ENCODE measurements at regions not wholly inside any gene's neighbourhood (a gene's known extent, or its start where the extent isn't known, plus 50 kb on each side); places are given as distances from the start of the nearest gene placed in this dataset.

DNA sequence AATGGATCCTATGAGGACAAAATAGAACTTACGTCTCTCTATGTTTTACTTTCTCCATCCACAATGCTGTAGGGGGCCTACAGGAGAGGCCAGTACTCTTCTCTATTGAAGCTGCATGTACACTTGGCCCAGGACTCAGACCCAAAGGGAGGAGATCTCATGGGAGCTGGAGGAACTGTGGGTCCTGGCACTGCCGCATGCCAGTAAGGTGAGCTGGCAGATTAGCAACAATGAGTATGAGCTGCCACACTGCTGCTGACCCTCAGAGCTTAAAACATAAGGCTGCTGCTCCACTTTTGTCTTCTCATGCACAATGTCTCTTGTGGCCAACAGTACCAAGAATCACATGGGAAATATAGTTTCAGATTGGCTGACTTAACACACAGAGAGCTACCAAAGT, 57.8 kb upstream of the TBC1D5 start:
- no peak for TF ChIP-seq CTCF (conservative IDR thresholded peaks at IDR 0.05; ENCODE audit: low read depth, low read length)
- Histone ChIP-seq H3K4me2 (no peak overlapping the region), H3K4me3 (IDR thresholded peaks at IDR 0.05; ENCODE audit: insufficient read depth, low read depth, low read length) (no peak overlapping the region), H4K20me1 (ENCODE audit: insufficient read depth) (no peaks in the 10 kb centered on the region), H3K36me3 (ENCODE audit: insufficient read depth) (no peaks in the 10 kb centered on the region), H3K4me1 (ENCODE audit: low read depth, poor library complexity, severe bottlenecking) (no peaks in the 10 kb centered on the region), H2AFZ (ENCODE audit: low read depth) (no peak overlapping the region), H3K27ac (no peak overlapping the region), H3K9ac (no peak overlapping the region), H3K79me2 (ENCODE audit: insufficient read depth, low read depth) (no peaks in the 10 kb centered on the region), H3K27me3 (ENCODE audit: insufficient read depth, low read depth) (no peaks in the 10 kb centered on the region)

- H3K4me3 ChIP-seq (IDR thresholded peaks at IDR 0.05; ENCODE audit: insufficient read depth, low read depth, low read length): no peak overlapping the region
- H3K27ac ChIP-seq: no peak overlapping the region
- H4K20me1 ChIP-seq (ENCODE audit: insufficient read depth): no peaks in the 10 kb centered on the region
- H3K4me2 ChIP-seq: no peak overlapping the region
- no peak for TF ChIP-seq CTCF (conservative IDR thresholded peaks at IDR 0.05; ENCODE audit: low read depth, low read length)
- H3K4me1 ChIP-seq (ENCODE audit: low read depth, poor library complexity, severe bottlenecking): no peaks in the 10 kb centered on the region
- no peaks in the 10 kb centered on the region for H3K36me3 ChIP-seq (ENCODE audit: insufficient read depth)
- H3K9ac ChIP-seq: no peak overlapping the region
- H3K79me2 ChIP-seq (ENCODE audit: insufficient read depth, low read depth): no peaks in the 10 kb centered on the region
- H3K27me3 ChIP-seq (ENCODE audit: insufficient read depth, low read depth): no peaks in the 10 kb centered on the region
- no peak overlapping the region for H2AFZ ChIP-seq (ENCODE audit: low read depth)
Measured at GRCh38 chr3:17799312-17799711, 56.9 kb upstream of the TBC1D5 start.

- Histone ChIP-seq H3K4me3 (IDR thresholded peaks at IDR 0.05; ENCODE audit: insufficient read depth, low read depth, low read length) (no peak overlapping the region), H2AFZ (ENCODE audit: low read depth) (no peak overlapping the region), H3K27me3 (ENCODE audit: insufficient read depth, low read depth) (no peaks in the 10 kb centered on the region), H3K4me2 (no peak overlapping the region), H3K79me2 (ENCODE audit: insufficient read depth, low read depth) (no peaks in the 10 kb centered on the region), H3K36me3 (ENCODE audit: insufficient read depth) (no peaks in the 10 kb centered on the region), H4K20me1 (ENCODE audit: insufficient read depth) (no peaks in the 10 kb centered on the region), H3K27ac (no peak overlapping the region), H3K4me1 (ENCODE audit: low read depth, poor library complexity, severe bottlenecking) (no peaks in the 10 kb centered on the region), H3K9ac (no peak overlapping the region)
- TF ChIP-seq CTCF (conservative IDR thresholded peaks at IDR 0.05; ENCODE audit: low read depth, low read length): no peak
Measured at GRCh38 chr3:17798000-17798399, 55.6 kb upstream of the TBC1D5 start.

- TF ChIP-seq CTCF (conservative IDR thresholded peaks at IDR 0.05; ENCODE audit: low read depth, low read length): no peak
Measured at GRCh38 chr3:17795711-17796110, 53.3 kb upstream of the TBC1D5 start.

GRCh38 chr3:17795280-17795679, 52.8 kb upstream of the TBC1D5 start:
- no peaks in the 10 kb centered on the region for H3K36me3 ChIP-seq (ENCODE audit: insufficient read depth)
- H2AFZ ChIP-seq (ENCODE audit: low read depth): no peak overlapping the region
- H3K9ac ChIP-seq: no peak overlapping the region
- no peaks in the 10 kb centered on the region for H4K20me1 ChIP-seq (ENCODE audit: insufficient read depth)
- no peak overlapping the region for H3K27ac ChIP-seq
- H3K79me2 ChIP-seq (ENCODE audit: insufficient read depth, low read depth): no peaks in the 10 kb centered on the region
- TF ChIP-seq CTCF (conservative IDR thresholded peaks at IDR 0.05; ENCODE audit: low read depth, low read length): no peak
- no peaks in the 10 kb centered on the region for H3K27me3 ChIP-seq (ENCODE audit: insufficient read depth, low read depth)
- no peak overlapping the region for H3K4me2 ChIP-seq
- H3K4me3 ChIP-seq (IDR thresholded peaks at IDR 0.05; ENCODE audit: insufficient read depth, low read depth, low read length): no peak overlapping the region
- H3K4me1 ChIP-seq (ENCODE audit: low read depth, poor library complexity, severe bottlenecking): no peaks in the 10 kb centered on the region

More at GRCh38 chr3:17795711-17796110, 53.3 kb upstream of the TBC1D5 start:
- no peaks in the 10 kb centered on the region for H3K4me1 ChIP-seq (ENCODE audit: low read depth, poor library complexity, severe bottlenecking)
- H3K36me3 ChIP-seq (ENCODE audit: insufficient read depth): no peaks in the 10 kb centered on the region
- H3K27me3 ChIP-seq (ENCODE audit: insufficient read depth, low read depth): no peaks in the 10 kb centered on the region
- H3K9ac ChIP-seq: no peak overlapping the region
- no peaks in the 10 kb centered on the region for H3K79me2 ChIP-seq (ENCODE audit: insufficient read depth, low read depth)
- H3K4me3 ChIP-seq (IDR thresholded peaks at IDR 0.05; ENCODE audit: insufficient read depth, low read depth, low read length): no peak overlapping the region
- no peak overlapping the region for H2AFZ ChIP-seq (ENCODE audit: low read depth)
- H4K20me1 ChIP-seq (ENCODE audit: insufficient read depth): no peaks in the 10 kb centered on the region
- no peak overlapping the region for H3K27ac ChIP-seq
- H3K4me2 ChIP-seq: no peak overlapping the region
